GM12878 (cell line): ENCODE measurements at regions not wholly inside any gene's neighbourhood (a gene's known extent, or its start where the extent isn't known, plus 50 kb on each side); places are given as distances from the start of the nearest gene placed in this dataset.

Experiments
- ATAC-seq: fragments of 200-7000 bp; cut with Tn5 transposase; 3 replicates; pipeline ENCODE4 v1.9.1; 2020; ENCODE audit warnings: mild to moderate bottlenecking, moderate library complexity
- BruUV-seq: library from RNA; stranded (reverse); fragments of 400-500 nt; replicated peaks from 2 replicates; lab custom pipeline; 2021; lab: Mats Ljungman, UMichigan
- CTCF ChIA-PET: fragments of 300-600 bp; sonication (Branson Sonifier 250); formaldehyde crosslinking; extraction: SDS; loops from one replicate; lab custom pipeline; 2021; ENCODE audit warnings: inconsistent platforms; lab: Yijun Ruan, JAX
- POLR2A ChIA-PET: fragments of 350-600 bp; formaldehyde crosslinking; extraction: SDS; loops from one replicate; lab custom pipeline; 2021; ENCODE audit warnings: inconsistent platforms; lab: Charles Lee
- RAD21 ChIA-PET: fragments of 300-600 bp; sonication (Branson Sonifier 250); formaldehyde crosslinking; loops from one replicate; lab custom pipeline; 2023; ENCODE audit warnings: antibody characterized with exemption; ENCODE audit not compliant: unreplicated experiment; lab: Charles Lee
- SMC1A ChIA-PET: fragments of 300-600 bp; sonication (Branson Sonifier 250); formaldehyde crosslinking; loops from one replicate; lab custom pipeline; 2023; ENCODE audit not compliant: unreplicated experiment, uncharacterized antibody; lab: Charles Lee
- DNase-seq: peaks from one replicate; pipeline ENCODE4 v3.0.0-alpha.2; 2011; ENCODE audit warnings: low read depth, low spot score
- FAIRE-seq: peaks from 3 replicates; lab custom pipeline; 2011; peaks lifted over from hg19 to GRCh38; lab: Jason Lieb, UNC
- H2AFZ ChIP-seq: 2 replicates; pipeline ENCODE4 v1.6.0; 2011; ENCODE audit warnings: low read depth, low read length, control low read depth; ENCODE audit not compliant: control insufficient read depth
- H3K27ac ChIP-seq: 2 replicates; pipeline ENCODE4 v1.5.1; 2011; ENCODE audit warnings: control low read depth; ENCODE audit not compliant: control insufficient read depth, insufficient read depth
- H3K27me3 ChIP-seq, 2 experiments: replicated peaks in 1 of 2; 2 replicates each; pipeline versions ENCODE4 v1.6.0 to v1.6.1; 2011; ENCODE audit warnings: low read length in 1 of 2; ENCODE audit not compliant: control insufficient read depth in 2 of 2, insufficient read depth in 2 of 2
- H3K36me3 ChIP-seq, 2 experiments: 2 replicates each; pipeline ENCODE4 v1.5.1; 2011; ENCODE audit warnings: low read length in 1 of 2; ENCODE audit not compliant: control insufficient read depth in 2 of 2, insufficient read depth in 2 of 2
- H3K4me1 ChIP-seq: 2 replicates; pipeline ENCODE4 v1.6.1; 2011; ENCODE audit warnings: mild to moderate bottlenecking, low read length, moderate library complexity, mixed read lengths; ENCODE audit not compliant: control insufficient read depth, insufficient read depth
- H3K4me2 ChIP-seq: 2 replicates; pipeline ENCODE4 v1.6.0; 2011; ENCODE audit warnings: control low read depth; ENCODE audit not compliant: control insufficient read depth, insufficient read depth
- H3K4me3 ChIP-seq: fragments of 200-600 bp; sonication (generic); 2 replicates; pipeline ENCODE4 v1.5.1; 2016
- H3K79me2 ChIP-seq: 2 replicates; pipeline ENCODE4 v1.6.0; 2011; ENCODE audit warnings: low read length; ENCODE audit not compliant: control insufficient read depth, insufficient read depth
- H3K9ac ChIP-seq: 2 replicates; pipeline ENCODE4 v1.8.0; 2011; ENCODE audit warnings: low read length, control low read depth, mixed read lengths; ENCODE audit not compliant: control insufficient read depth, insufficient read depth
- H3K9me3 ChIP-seq: replicated peaks from 3 replicates; pipeline ENCODE4 v1.5.1; 2011; ENCODE audit warnings: mild to moderate bottlenecking, low read length; ENCODE audit not compliant: control insufficient read depth, insufficient read depth
- H4K20me1 ChIP-seq: 2 replicates; pipeline ENCODE4 v1.6.0; 2011; ENCODE audit not compliant: control insufficient read depth, insufficient read depth
- BCL11A ChIP-seq: IDR thresholded peaks from 2 replicates; pipeline ENCODE4 v1.6.1; 2011; ENCODE audit warnings: low read depth, low read length
- EP300 ChIP-seq, 2 experiments: fragments of 150-350 bp in 1 of 2; IDR thresholded peaks; 2 replicates each; pipeline ENCODE4 v1.6.1; 2011 to 2012; ENCODE audit warnings: low read depth in 2 of 2, low read length in 2 of 2, borderline replicate concordance in 1 of 2, improper control_type of control experiment in 1 of 2, inconsistent platforms in 1 of 2; ENCODE audit not compliant: control insufficient read depth in 1 of 2
- FOXK2 ChIP-seq: fragments of 450-650 bp; IDR thresholded peaks from 2 replicates; pipeline ENCODE4 v1.6.1; 2017; ENCODE audit warnings: mild to moderate bottlenecking, moderate library complexity
- IKZF2 ChIP-seq, 2 experiments: fragments of 450-650 bp; IDR thresholded peaks; 2 replicates each; pipeline ENCODE4 v1.6.1; 2017; ENCODE audit warnings: mild to moderate bottlenecking in 2 of 2, moderate library complexity in 2 of 2
- KAT2A ChIP-seq: conservative IDR thresholded peaks from 2 replicates; pipeline ENCODE4 v1.6.1; 2011; ENCODE audit warnings: low read depth, low read length; ENCODE audit not compliant: control insufficient read depth
- MTA2 ChIP-seq: fragments of 450-650 bp; IDR thresholded peaks from 2 replicates; pipeline ENCODE4 v1.6.1; 2016; ENCODE audit warnings: low read depth, mild to moderate bottlenecking, moderate library complexity
- MYC ChIP-seq: IDR thresholded peaks from 2 replicates; pipeline ENCODE4 v1.6.1; 2011; ENCODE audit warnings: mild to moderate bottlenecking, low read length, moderate library complexity, inconsistent platforms; ENCODE audit not compliant: insufficient read depth, insufficient replicate concordance, insufficient read length, severe bottlenecking
- POLR2AphosphoS2 ChIP-seq: IDR thresholded peaks from 2 replicates; pipeline ENCODE4 v1.6.1; 2011; ENCODE audit warnings: low read depth, mild to moderate bottlenecking, low read length, improper control_type of control experiment, moderate library complexity
- RBBP5 ChIP-seq: fragments of 200-600 bp; sonication (generic); conservative IDR thresholded peaks from 2 replicates; pipeline ENCODE4 v1.6.1; 2016
- RFX5 ChIP-seq: IDR thresholded peaks from 2 replicates; pipeline ENCODE4 v1.6.1; 2011; ENCODE audit warnings: low read depth, low read length, improper control_type of control experiment
- RUNX3 ChIP-seq: IDR thresholded peaks from 2 replicates; pipeline ENCODE4 v1.6.1; 2012; ENCODE audit warnings: low read length, inconsistent platforms
- SREBF2 ChIP-seq: IDR thresholded peaks from 2 replicates; pipeline ENCODE4 v1.6.1; 2012; ENCODE audit warnings: mild to moderate bottlenecking, low read length
- ZNF274 ChIP-seq: IDR thresholded peaks from one replicate; pipeline ENCODE4 v1.8.0; 2011; ENCODE audit not compliant: insufficient read length, insufficient read depth
- WGBS: methylation state at CpG from one replicate; pipeline ENCODE4 v1.1.6; 2016; ENCODE audit warnings: low lambda C conversion rate; ENCODE audit not compliant: insufficient replicate concordance, insufficient coverage; ENCODE audit errors: missing lambda C conversion rate; 5-methylcytosine and 5-hydroxymethylcytosine counted together
- in situ Hi-C: fragments of 300-500 bp; cut with MboI; formaldehyde crosslinking; loops from 9 replicates; pipeline ENCODE4 v1.14.3; 2018; ENCODE audit warnings: mixed read lengths
- intact Hi-C: fragments of 100-400 bp; cut with micrococcal nuclease; formaldehyde crosslinking; loops from one replicate; pipeline ENCODE4 v1.14.2; 2022; ENCODE audit not compliant: unreplicated experiment
- TF ChIP-seq, protein P1 (sequence below): fragments of 150-350 bp; IDR thresholded peaks from 2 replicates; pipeline ENCODE4 v1.6.1; 2016; ENCODE audit warnings: low read depth, low read length
- TF ChIP-seq, protein P2 (sequence below): fragments of 450-650 bp; IDR thresholded peaks from 2 replicates; pipeline ENCODE4 v1.6.1; 2016; ENCODE audit warnings: mild to moderate bottlenecking
- TF ChIP-seq, protein P3 (sequence below): fragments of 450-650 bp; formaldehyde crosslinking; IDR thresholded peaks from 2 replicates; pipeline ENCODE4 v1.4.0; 2022; ENCODE audit warnings: mild to moderate bottlenecking, moderate library complexity

DNA sequence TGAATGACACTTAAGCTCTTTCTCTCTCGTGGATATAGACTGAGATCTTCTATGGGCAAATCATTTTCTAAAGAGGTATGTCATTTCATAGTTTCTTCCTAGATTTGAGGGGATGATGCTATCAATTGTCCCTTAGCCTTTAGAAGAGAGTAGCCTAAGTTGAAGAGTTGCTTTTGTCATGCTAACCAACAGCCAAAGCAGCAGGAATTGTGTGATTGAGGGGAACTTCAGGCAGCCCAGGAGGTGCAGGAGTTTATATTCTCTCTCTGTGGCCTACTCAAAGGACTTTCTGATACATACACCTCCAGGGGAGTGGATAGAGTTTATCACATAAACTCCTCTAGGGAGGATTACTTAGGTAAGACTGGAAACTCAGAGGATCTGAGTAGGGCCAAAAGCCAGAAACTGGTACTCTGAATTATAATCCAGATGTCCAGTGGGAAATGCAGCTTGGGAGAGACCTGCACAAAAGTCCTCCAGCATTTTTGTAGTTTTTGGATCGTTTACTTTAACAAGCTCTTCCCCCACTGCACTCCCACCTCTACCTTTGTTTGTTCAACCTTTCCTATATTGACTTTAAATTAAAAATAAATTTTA, 150.7 kb upstream of the CCDC68 start (continued):
- TF ChIP-seq RFX5: no peak
- no peak for TF ChIP-seq SREBF2

DNA sequence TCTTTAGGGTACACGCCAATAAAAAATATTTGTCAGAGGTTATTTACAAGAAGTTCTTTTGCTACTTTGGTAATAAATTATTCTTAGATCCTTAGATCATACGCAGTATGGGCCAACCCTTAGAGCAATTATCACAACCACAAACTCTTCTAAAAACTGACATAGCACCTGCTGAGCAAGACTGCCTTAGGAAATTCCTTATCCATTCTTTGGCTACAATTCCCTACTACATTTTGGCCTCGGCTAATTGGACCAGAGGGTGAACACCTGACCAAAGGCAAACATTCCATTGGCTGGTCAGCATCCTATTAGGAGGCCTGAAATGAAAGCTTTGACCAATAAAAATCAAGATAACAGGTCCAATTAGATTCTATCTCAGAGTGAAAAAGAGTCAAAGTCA, 147.6 kb upstream of the CCDC68 start:
- in situ Hi-C loops: no loop called here
- ChIA-PET CTCF (interaction anchor here (0.7 to 1.3 kb wide), 2 partner anchors 10 to 876 kb away, joined by 3 read pairs; no protein-coding TSS in a partner anchor), RAD21 (no interaction called here), SMC1A (no interaction called here), POLR2A (no interaction called here)
- H3K27me3 ChIP-seq: no peaks in the 10 kb centered on the region
- intact Hi-C loops: no loop called here
- 57% methylated on average over 3 of the region's 3 CpGs for WGBS
- DNase-seq (no peak), ATAC-seq (no peak), FAIRE-seq (no peak)
- H3K27ac ChIP-seq: no peak overlapping the region
- H3K4me2 ChIP-seq: no peak overlapping the region
- BruUV-seq: no TSS peak
- no peak overlapping the region for H3K4me3 ChIP-seq
- H4K20me1 ChIP-seq: no peaks in the 10 kb centered on the region
- H3K9me3 ChIP-seq: no peaks in the 10 kb centered on the region; the same call in 2 of the 3 replicates
- H3K36me3 ChIP-seq: no peaks in the 10 kb centered on the region
- no peaks in the 10 kb centered on the region for H3K79me2 ChIP-seq
- H2AFZ ChIP-seq: no peak overlapping the region
- no peak overlapping the region for H3K9ac ChIP-seq
- H3K4me1 ChIP-seq: no peaks in the 10 kb centered on the region
- no peak for TF ChIP-seq FOXK2
- no peak for TF ChIP-seq MTA2
- TF ChIP-seq RUNX3: no peak
- no peak for TF ChIP-seq ZNF274
- no peak for TF ChIP-seq POLR2AphosphoS2
- no peak for TF ChIP-seq EP300 (IDR thresholded peaks at IDR 0.05; ENCODE audit: borderline replicate concordance in 1 of 2, control insufficient read depth in 1 of 2, low read depth in 2 of 2, low read length in 2 of 2)
- no peak for TF ChIP-seq MYC
- TF ChIP-seq, protein P1, sequence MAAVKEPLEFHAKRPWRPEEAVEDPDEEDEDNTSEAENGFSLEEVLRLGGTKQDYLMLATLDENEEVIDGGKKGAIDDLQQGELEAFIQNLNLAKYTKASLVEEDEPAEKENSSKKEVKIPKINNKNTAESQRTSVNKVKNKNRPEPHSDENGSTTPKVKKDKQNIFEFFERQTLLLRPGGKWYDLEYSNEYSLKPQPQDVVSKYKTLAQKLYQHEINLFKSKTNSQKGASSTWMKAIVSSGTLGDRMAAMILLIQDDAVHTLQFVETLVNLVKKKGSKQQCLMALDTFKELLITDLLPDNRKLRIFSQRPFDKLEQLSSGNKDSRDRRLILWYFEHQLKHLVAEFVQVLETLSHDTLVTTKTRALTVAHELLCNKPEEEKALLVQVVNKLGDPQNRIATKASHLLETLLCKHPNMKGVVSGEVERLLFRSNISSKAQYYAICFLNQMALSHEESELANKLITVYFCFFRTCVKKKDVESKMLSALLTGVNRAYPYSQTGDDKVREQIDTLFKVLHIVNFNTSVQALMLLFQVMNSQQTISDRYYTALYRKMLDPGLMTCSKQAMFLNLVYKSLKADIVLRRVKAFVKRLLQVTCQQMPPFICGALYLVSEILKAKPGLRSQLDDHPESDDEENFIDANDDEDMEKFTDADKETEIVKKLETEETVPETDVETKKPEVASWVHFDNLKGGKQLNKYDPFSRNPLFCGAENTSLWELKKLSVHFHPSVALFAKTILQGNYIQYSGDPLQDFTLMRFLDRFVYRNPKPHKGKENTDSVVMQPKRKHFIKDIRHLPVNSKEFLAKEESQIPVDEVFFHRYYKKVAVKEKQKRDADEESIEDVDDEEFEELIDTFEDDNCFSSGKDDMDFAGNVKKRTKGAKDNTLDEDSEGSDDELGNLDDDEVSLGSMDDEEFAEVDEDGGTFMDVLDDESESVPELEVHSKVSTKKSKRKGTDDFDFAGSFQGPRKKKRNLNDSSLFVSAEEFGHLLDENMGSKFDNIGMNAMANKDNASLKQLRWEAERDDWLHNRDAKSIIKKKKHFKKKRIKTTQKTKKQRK: no peak
- TF ChIP-seq, protein P2, sequence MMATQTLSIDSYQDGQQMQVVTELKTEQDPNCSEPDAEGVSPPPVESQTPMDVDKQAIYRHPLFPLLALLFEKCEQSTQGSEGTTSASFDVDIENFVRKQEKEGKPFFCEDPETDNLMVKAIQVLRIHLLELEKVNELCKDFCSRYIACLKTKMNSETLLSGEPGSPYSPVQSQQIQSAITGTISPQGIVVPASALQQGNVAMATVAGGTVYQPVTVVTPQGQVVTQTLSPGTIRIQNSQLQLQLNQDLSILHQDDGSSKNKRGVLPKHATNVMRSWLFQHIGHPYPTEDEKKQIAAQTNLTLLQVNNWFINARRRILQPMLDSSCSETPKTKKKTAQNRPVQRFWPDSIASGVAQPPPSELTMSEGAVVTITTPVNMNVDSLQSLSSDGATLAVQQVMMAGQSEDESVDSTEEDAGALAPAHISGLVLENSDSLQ: no peak
- no peak for TF ChIP-seq IKZF2 (IDR thresholded peaks at IDR 0.05)
- no peak for TF ChIP-seq BCL11A
- no peak for TF ChIP-seq RBBP5
- no peak for TF ChIP-seq KAT2A
- TF ChIP-seq, protein P3, sequence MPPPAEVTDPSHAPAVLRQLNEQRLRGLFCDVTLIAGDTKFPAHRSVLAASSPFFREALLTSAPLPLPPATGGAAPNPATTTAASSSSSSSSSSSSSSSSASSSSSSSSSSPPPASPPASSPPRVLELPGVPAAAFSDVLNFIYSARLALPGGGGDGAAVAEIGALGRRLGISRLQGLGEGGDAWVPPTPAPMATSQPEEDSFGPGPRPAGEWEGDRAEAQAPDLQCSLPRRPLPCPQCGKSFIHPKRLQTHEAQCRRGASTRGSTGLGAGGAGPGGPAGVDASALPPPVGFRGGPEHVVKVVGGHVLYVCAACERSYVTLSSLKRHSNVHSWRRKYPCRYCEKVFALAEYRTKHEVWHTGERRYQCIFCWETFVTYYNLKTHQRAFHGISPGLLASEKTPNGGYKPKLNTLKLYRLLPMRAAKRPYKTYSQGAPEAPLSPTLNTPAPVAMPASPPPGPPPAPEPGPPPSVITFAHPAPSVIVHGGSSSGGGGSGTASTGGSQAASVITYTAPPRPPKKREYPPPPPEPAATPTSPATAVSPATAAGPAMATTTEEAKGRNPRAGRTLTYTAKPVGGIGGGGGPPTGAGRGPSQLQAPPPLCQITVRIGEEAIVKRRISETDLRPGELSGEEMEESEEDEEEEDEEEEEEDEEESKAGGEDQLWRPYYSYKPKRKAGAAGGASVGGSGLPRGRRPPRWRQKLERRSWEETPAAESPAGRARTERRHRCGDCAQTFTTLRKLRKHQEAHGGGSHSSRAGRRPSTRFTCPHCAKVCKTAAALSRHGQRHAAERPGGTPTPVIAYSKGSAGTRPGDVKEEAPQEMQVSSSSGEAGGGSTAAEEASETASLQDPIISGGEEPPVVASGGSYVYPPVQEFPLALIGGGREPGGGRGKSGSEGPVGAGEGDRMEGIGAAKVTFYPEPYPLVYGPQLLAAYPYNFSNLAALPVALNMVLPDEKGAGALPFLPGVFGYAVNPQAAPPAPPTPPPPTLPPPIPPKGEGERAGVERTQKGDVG (CRISPR knock-in tag): no peak
